ENCODE measurements at regions not wholly inside any gene's neighbourhood (a gene's known extent, or its start where the extent isn't known, plus 50 kb on each side); places are given as distances from the start of the nearest gene placed in this dataset.

DNA sequence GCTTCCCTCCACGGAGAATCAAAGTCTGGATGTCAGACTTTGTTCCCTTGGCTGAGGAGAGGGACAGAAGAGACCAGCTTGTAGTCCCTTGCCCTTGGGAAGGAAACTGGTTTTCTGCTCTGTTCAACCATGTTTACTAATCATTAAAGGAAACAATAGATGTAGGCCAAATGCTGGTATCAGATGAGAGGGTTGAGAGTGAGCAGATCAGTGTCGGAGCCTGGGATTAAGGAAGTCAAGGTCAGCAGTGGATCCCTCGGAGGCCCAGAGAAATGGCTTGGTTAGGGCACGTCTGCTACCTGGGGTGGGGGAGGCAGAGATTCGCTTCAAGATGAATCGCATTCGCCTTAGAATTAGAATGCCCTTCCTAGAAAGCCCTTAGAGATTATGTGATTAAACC is 109.1 kb downstream of the MYCN start:
- no peaks in the 10 kb centered on the region for H3K9me3 Mint-ChIP-seq
- CTCF ChIA-PET = no interaction called here

DNA sequence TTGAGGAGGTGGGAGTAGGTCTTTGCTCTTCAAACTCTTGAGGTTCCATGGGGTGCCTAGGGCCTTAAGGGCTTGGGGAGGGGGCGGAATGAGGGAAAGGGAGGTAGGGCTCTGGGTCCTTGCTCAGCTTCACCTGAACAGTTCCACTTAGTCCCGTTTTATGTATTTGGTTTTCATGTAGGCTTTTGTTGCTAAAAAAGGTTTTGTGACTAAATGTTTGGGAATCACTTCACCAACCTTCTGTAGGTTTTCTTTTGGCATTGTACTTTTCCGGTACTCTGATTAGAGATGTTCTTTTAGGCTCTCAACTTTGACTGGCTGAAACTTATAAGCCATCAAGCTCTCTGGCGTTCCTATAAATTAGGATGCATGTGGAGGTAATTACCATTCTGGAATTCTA is 108.1 kb downstream of the MYCN start:
- Histone ChIP-seq H3K9me3 (ENCODE audit: control insufficient read depth in 1 of 2, insufficient read depth in 1 of 2, low read length in 2 of 2) (no peaks in the 10 kb centered on the region), H3K4me3 (ENCODE audit: low read length) (no peak overlapping the region), H3K36me3 (ENCODE audit: insufficient read depth, low read length) (no peaks in the 10 kb centered on the region), H3K4me1 (ENCODE audit: insufficient read depth, low read length) (no peaks in the 10 kb centered on the region), H3K27me3 (ENCODE audit: control insufficient read depth in 1 of 2, insufficient read depth in 2 of 2, low read length in 2 of 2) (no peaks in the 10 kb centered on the region), H3K27ac (ENCODE audit: low read depth in 1 of 2, low read length in 2 of 2) (no peak overlapping the region)
- Mint-ChIP-seq H3K27me3 (no peaks in the 10 kb centered on the region), H3K36me3 (ENCODE audit: low read depth) (no peaks in the 10 kb centered on the region), H3K27ac (no peak overlapping the region), H3K9me3 (no peaks in the 10 kb centered on the region), H3K4me1 (ENCODE audit: low read depth) (no peaks in the 10 kb centered on the region), H3K4me3 (no peak overlapping the region)
- TF ChIP-seq, protein P1, sequence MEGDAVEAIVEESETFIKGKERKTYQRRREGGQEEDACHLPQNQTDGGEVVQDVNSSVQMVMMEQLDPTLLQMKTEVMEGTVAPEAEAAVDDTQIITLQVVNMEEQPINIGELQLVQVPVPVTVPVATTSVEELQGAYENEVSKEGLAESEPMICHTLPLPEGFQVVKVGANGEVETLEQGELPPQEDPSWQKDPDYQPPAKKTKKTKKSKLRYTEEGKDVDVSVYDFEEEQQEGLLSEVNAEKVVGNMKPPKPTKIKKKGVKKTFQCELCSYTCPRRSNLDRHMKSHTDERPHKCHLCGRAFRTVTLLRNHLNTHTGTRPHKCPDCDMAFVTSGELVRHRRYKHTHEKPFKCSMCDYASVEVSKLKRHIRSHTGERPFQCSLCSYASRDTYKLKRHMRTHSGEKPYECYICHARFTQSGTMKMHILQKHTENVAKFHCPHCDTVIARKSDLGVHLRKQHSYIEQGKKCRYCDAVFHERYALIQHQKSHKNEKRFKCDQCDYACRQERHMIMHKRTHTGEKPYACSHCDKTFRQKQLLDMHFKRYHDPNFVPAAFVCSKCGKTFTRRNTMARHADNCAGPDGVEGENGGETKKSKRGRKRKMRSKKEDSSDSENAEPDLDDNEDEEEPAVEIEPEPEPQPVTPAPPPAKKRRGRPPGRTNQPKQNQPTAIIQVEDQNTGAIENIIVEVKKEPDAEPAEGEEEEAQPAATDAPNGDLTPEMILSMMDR (IDR thresholded peaks at IDR 0.05) = no peak
- POLR2A ChIA-PET = no interaction called here
- CTCF ChIA-PET = interaction anchor here (0.7 kb wide), 1 partner anchor 20 kb away, joined by 4 read pairs; no protein-coding TSS in a partner anchor
- ATAC-seq (ENCODE audit: poor library complexity) (no peak), DNase-seq (no peak)
- intact Hi-C loops (cut with DNase I, micrococcal nuclease) = no loop called here

More for the DNA sequence above, 109.1 kb downstream of the MYCN start:
- no peak overlapping the region for H3K27ac ChIP-seq (ENCODE audit: low read depth in 1 of 2, low read length in 2 of 2)
- no peaks in the 10 kb centered on the region for H3K36me3 ChIP-seq (ENCODE audit: insufficient read depth, low read length)
- Mint-ChIP-seq H3K36me3 (ENCODE audit: low read depth) (no peaks in the 10 kb centered on the region), H3K4me3 (no peak overlapping the region), H3K27ac (no peak overlapping the region), H3K27me3 (no peaks in the 10 kb centered on the region), H3K4me1 (ENCODE audit: low read depth) (no peaks in the 10 kb centered on the region)
- no peak for ATAC-seq (ENCODE audit: poor library complexity)
- no peaks in the 10 kb centered on the region for H3K9me3 ChIP-seq (ENCODE audit: control insufficient read depth in 1 of 2, insufficient read depth in 1 of 2, low read length in 2 of 2)
- no peaks in the 10 kb centered on the region for H3K27me3 ChIP-seq (ENCODE audit: control insufficient read depth in 1 of 2, insufficient read depth in 2 of 2, low read length in 2 of 2)
- DNase-seq = no peak
- H3K4me1 ChIP-seq (ENCODE audit: insufficient read depth, low read length) = no peaks in the 10 kb centered on the region
- POLR2A ChIA-PET = no interaction called here
- TF ChIP-seq, protein P1 (IDR thresholded peaks at IDR 0.05) = no peak
- no peak overlapping the region for H3K4me3 ChIP-seq (ENCODE audit: low read length)
- intact Hi-C loops (cut with DNase I, micrococcal nuclease) = no loop called here

DNA sequence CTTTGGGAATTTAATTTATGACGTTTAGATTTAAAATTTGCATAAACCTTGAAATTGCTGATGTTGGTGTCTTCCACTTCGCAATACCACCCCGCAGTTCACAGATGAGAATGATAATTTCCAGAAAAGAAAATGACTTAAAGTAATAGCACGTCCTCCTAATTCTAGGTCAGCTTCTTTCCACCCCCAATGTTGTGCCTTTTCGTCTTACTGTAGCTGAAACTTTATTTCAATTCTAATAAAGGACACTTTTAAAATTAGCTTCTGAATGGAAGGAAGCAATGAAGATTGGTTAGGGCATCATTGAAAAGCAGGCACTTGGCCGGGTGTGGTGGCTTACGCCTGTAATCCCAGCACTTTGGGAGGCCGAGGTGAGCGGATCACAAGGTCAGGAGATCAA is 107.4 kb downstream of the MYCN start:
- TF ChIP-seq, protein P1 (IDR thresholded peaks at IDR 0.05) = no peak
- no peaks in the 10 kb centered on the region for H3K27me3 Mint-ChIP-seq
- Histone ChIP-seq H3K9me3 (ENCODE audit: control insufficient read depth in 1 of 2, insufficient read depth in 1 of 2, low read length in 2 of 2) (no peaks in the 10 kb centered on the region), H3K27me3 (ENCODE audit: control insufficient read depth in 1 of 2, insufficient read depth in 2 of 2, low read length in 2 of 2) (no peaks in the 10 kb centered on the region), H3K4me3 (ENCODE audit: low read length) (no peak overlapping the region), H3K36me3 (ENCODE audit: insufficient read depth, low read length) (no peaks in the 10 kb centered on the region), H3K4me1 (ENCODE audit: insufficient read depth, low read length) (no peaks in the 10 kb centered on the region), H3K27ac (ENCODE audit: low read depth in 1 of 2, low read length in 2 of 2) (no peak overlapping the region)
- intact Hi-C loops (cut with DNase I, micrococcal nuclease) = no loop called here
- POLR2A ChIA-PET = no interaction called here
- ATAC-seq (ENCODE audit: poor library complexity) = no peak
- no peaks in the 10 kb centered on the region for H3K9me3 Mint-ChIP-seq
- no peak overlapping the region for H3K4me3 Mint-ChIP-seq
- no peak for DNase-seq
- no peak overlapping the region for H3K27ac Mint-ChIP-seq
- CTCF ChIA-PET = no interaction called here
- no peaks in the 10 kb centered on the region for H3K4me1 Mint-ChIP-seq (ENCODE audit: low read depth)
- no peaks in the 10 kb centered on the region for H3K36me3 Mint-ChIP-seq (ENCODE audit: low read depth)
